ENCODE measurements at regions not wholly inside any gene's neighbourhood (a gene's known extent, or its start where the extent isn't known, plus 50 kb on each side); places are given as distances from the start of the nearest gene placed in this dataset.

DNA sequence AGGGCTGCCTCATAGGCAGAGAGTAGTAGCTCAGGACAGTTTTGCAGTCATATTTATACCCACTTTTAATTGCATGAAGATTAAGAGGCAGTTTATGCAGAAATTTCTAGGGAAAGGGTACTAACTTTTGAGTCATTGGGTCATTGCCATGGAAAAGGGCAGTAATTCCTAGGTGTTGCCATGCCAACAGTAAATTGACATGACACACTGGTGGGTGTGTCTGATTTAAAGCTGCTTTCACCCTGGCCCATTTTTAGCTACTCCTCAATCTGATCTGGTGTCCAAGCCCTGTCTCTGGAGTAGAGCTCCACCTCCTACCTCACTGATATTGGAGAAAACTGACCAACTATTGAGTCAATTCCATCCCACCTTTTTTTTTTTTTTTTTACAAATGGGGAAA, 161.5 kb upstream of the ZKSCAN2 start:
- H3K9me3 Mint-ChIP-seq, result no peaks in the 10 kb centered on the region
- peaks cover 4% of the 10 kb centered on the region for H3K4me1 Mint-ChIP-seq (ENCODE audit: unreplicated experiment)
- no peak overlapping the region for H3K27ac Mint-ChIP-seq
- no peaks in the 10 kb centered on the region for H3K36me3 Mint-ChIP-seq
- H3K27me3 Mint-ChIP-seq, result no peaks in the 10 kb centered on the region
- no peak for DNase-seq (ENCODE audit: extremely low spot score, unreplicated experiment)
- H3K4me3 Mint-ChIP-seq, result no peak overlapping the region
- TF ChIP-seq, protein P1, sequence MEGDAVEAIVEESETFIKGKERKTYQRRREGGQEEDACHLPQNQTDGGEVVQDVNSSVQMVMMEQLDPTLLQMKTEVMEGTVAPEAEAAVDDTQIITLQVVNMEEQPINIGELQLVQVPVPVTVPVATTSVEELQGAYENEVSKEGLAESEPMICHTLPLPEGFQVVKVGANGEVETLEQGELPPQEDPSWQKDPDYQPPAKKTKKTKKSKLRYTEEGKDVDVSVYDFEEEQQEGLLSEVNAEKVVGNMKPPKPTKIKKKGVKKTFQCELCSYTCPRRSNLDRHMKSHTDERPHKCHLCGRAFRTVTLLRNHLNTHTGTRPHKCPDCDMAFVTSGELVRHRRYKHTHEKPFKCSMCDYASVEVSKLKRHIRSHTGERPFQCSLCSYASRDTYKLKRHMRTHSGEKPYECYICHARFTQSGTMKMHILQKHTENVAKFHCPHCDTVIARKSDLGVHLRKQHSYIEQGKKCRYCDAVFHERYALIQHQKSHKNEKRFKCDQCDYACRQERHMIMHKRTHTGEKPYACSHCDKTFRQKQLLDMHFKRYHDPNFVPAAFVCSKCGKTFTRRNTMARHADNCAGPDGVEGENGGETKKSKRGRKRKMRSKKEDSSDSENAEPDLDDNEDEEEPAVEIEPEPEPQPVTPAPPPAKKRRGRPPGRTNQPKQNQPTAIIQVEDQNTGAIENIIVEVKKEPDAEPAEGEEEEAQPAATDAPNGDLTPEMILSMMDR (conservative IDR thresholded peaks at IDR 0.05), result no peak

DNA sequence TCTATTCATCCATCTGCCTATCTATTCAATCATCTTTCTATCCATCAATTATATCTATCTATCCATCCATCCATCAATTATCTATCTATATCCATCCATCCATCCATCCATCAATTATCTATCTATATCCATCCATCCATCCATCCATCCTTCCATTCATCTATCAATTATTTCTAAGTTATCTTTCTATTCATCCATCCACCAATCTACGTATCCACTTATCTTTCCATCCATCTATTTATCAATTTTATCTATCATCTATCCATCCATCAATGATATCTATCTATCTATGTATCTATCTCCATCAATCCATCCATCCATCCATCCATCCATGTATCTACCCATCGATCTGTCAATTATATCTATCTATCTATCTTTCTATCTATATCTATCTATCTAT, 158.4 kb upstream of the ZKSCAN2 start:
- H3K27ac Mint-ChIP-seq, result no peak overlapping the region
- H3K36me3 Mint-ChIP-seq, result no peaks in the 10 kb centered on the region
- no peak overlapping the region for H3K4me3 Mint-ChIP-seq
- DNase-seq (ENCODE audit: extremely low spot score, unreplicated experiment), result no peak
- no peaks in the 10 kb centered on the region for H3K27me3 Mint-ChIP-seq
- H3K4me1 Mint-ChIP-seq (ENCODE audit: unreplicated experiment), result peaks cover 4% of the 10 kb centered on the region
- H3K9me3 Mint-ChIP-seq, result no peaks in the 10 kb centered on the region
- TF ChIP-seq, protein P1 (conservative IDR thresholded peaks at IDR 0.05), result no peak

DNA sequence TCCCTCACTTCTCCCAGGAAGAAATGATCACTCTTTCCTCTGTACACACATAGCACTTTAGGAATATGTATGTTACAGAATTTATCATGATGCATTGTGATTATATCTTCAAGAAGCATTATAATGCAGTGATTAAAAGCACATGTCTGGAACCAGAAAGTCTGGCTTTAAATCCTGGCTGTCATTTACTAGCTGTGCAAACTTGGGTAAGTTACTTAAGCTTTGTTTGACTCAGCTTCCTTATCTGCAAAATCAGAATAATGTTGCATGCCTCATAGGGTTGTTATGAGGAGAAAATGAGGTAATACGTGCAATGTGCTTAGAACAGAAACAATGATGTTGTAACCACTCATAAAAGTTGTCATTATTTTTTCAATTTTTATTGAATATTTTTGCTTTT, 156.3 kb upstream of the ZKSCAN2 start:
- Mint-ChIP-seq H3K4me1 (ENCODE audit: unreplicated experiment) (peaks cover 4% of the 10 kb centered on the region), H3K36me3 (no peaks in the 10 kb centered on the region), H3K9me3 (no peaks in the 10 kb centered on the region), H3K27me3 (no peaks in the 10 kb centered on the region), H3K4me3 (no peak overlapping the region), H3K27ac (no peak overlapping the region)
- DNase-seq (ENCODE audit: extremely low spot score, unreplicated experiment), result no peak
- TF ChIP-seq, protein P1 (conservative IDR thresholded peaks at IDR 0.05), result no peak

DNA sequence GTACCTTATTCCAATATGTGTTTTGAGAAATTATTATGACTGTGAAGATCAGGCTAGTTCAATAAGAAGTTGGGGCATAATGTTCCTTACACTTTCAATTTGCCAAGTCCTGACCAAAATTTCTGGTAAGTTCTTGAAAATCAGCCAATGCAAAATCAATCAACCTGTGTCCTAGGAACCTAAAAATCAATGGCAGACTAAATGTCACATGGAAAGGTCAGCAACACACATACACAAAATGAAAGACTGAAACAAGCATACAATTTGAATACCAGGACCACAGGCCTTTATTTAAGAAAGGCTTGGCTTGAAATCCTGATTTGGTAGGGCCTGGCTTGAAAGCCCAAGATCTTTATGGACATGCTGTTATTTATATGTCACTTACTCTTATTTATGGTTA, 155.5 kb upstream of the ZKSCAN2 start:
- Mint-ChIP-seq H3K27ac (no peak overlapping the region), H3K4me1 (ENCODE audit: unreplicated experiment) (peaks cover 4% of the 10 kb centered on the region), H3K9me3 (no peaks in the 10 kb centered on the region), H3K4me3 (no peak overlapping the region), H3K36me3 (no peaks in the 10 kb centered on the region), H3K27me3 (no peaks in the 10 kb centered on the region)
- TF ChIP-seq, protein P1 (conservative IDR thresholded peaks at IDR 0.05), result no peak
- DNase-seq (ENCODE audit: extremely low spot score, unreplicated experiment), result no peak

DNA sequence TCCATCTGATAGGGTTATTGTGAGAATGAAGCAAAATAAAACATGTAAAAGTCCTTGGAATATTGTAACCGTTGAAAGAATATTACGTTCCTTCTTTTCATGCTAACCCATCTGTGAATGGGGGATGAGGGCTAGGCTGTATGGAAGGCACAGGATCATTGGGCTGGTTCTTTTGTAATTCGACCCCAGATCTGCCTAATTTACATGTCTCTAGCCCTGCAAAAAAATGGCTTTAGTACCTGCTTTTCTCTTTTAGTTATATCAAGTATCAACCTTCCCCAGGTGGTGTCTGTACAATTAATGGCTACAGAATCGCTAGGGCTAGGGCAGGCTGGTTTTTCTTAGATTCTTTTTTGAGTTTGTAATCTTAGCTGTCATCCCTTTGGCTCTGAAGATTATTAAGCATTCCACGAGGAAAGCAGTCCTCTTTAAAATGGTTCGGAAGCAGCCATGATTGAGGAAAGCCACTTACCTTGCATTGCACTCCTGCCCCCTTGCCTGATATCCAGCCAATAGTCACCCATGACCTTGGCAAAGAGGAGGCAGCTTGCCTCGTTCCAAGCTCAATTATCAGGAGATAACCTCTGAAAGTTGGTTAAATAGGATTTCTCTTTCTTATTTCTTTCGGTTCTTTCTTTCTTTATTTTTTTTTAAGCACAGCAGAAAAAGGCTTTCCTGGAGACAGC, 153.9 kb upstream of the ZKSCAN2 start:
- no peaks in the 10 kb centered on the region for H3K36me3 Mint-ChIP-seq
- no peaks in the 10 kb centered on the region for H3K27me3 Mint-ChIP-seq
- no peak overlapping the region for H3K4me3 Mint-ChIP-seq
- peaks cover 4% of the 10 kb centered on the region for H3K4me1 Mint-ChIP-seq (ENCODE audit: unreplicated experiment)
- H3K9me3 Mint-ChIP-seq, result no peaks in the 10 kb centered on the region
- DNase-seq (ENCODE audit: extremely low spot score, unreplicated experiment), result no peak
- TF ChIP-seq, protein P1 (conservative IDR thresholded peaks at IDR 0.05), result no peak
- H3K27ac Mint-ChIP-seq, result no peak overlapping the region

DNA sequence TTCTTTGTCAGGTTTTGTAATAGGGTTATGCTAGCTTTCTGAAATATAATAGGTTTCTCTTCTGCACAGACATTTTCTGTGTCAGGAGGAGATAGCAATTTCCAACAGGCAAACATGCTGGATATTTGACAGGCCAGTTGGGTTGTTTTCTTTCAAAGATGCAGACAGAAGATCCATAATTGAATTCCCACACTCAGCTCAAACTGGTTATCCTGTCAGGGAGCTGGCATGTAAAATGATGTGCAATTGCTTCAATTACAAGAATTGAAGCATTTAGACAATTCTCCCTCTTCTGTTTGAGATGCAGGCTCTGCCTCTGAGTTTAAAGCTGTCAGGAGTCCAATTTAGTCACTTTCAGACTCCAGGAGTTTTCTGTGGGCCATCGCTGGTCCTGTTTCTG, 146.2 kb upstream of the ZKSCAN2 start:
- TF ChIP-seq, protein P1 (conservative IDR thresholded peaks at IDR 0.05), result no peak
- no peaks in the 10 kb centered on the region for H3K27me3 Mint-ChIP-seq
- no peaks in the 10 kb centered on the region for H3K36me3 Mint-ChIP-seq
- H3K9me3 Mint-ChIP-seq, result no peaks in the 10 kb centered on the region
- no peak overlapping the region for H3K4me3 Mint-ChIP-seq
- H3K27ac Mint-ChIP-seq, result no peak overlapping the region
- no peaks in the 10 kb centered on the region for H3K4me1 Mint-ChIP-seq (ENCODE audit: unreplicated experiment)
- DNase-seq (ENCODE audit: extremely low spot score, unreplicated experiment), result no peak

All from type B pancreatic cell (in vitro differentiated cells).